Lower leg skin (tissue), 3 donors: ENCODE measurements at regions not wholly inside any gene's neighbourhood (a gene's known extent, or its start where the extent isn't known, plus 50 kb on each side); places are given as distances from the start of the nearest gene placed in this dataset.

Experiments used
- CTCF ChIP-seq, 3 donors: fragments of 450-650 bp; IDR thresholded peaks; one replicate each; pipeline ENCODE4 v1.5.1; 2016; ENCODE audit warnings: antibody characterized with exemption in 3 of 3, mild to moderate bottlenecking in 3 of 3, moderate library complexity in 2 of 3
- POLR2A ChIP-seq, 2 donors: fragments of 450-650 bp; IDR thresholded peaks; one replicate each; pipeline ENCODE4 v1.6.1; 2016 to 2017; ENCODE audit warnings: antibody characterized with exemption in 2 of 2, mild to moderate bottlenecking in 1 of 2, moderate library complexity in 1 of 2

DNA sequence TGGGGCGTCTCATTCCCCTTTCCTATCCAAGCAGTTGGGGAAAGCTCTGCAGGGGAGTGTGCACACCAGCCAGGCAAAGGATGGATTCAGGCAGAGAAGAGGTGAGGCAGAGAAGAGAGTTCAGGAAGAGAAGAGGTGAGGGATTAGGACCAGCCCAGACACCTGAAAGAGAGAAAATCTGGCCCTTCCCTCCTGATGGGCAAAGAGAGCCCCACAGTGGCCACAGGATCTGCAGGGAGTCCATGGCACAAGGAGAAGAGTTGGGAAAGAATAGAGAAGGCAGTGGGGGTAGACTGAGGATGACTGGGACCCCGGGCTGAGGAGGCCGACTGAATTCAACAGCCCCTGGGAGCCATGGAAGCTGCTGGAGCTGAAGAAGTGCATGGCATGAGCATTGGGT, 140.4 kb upstream of the ZMIZ1 start:
- no peak for TF ChIP-seq POLR2A (IDR thresholded peaks at IDR 0.05)
- no peak for TF ChIP-seq CTCF (IDR thresholded peaks at IDR 0.05)
